K562 (cell line): ENCODE measurements at regions not wholly inside any gene's neighbourhood (a gene's known extent, or its start where the extent isn't known, plus 50 kb on each side); places are given as distances from the start of the nearest gene placed in this dataset.

Experiments
- CTCF ChIP-seq, 3 experiments: IDR thresholded peaks in 2 of 3; conservative IDR thresholded peaks in 1 of 3; 2 replicates each; pipeline ENCODE4 v1.5.1; 2011 to 2012; ENCODE audit warnings: low read length in 3 of 3, mild to moderate bottlenecking in 3 of 3, control low read depth in 2 of 3, improper control_type of control experiment in 1 of 3, inconsistent platforms in 1 of 3, low read depth in 1 of 3, mixed read lengths in 1 of 3, moderate library complexity in 1 of 3; ENCODE audit not compliant: insufficient read depth in 2 of 3
- HDGF ChIP-seq: fragments of 450-650 bp; IDR thresholded peaks from 2 replicates; pipeline ENCODE4 v1.6.1; 2016
- MAFK ChIP-seq: IDR thresholded peaks from 2 replicates; pipeline ENCODE4 v1.6.1; 2011; ENCODE audit warnings: low read length, improper control_type of control experiment
- ZNF79 ChIP-seq: fragments of 250-450 bp; sonication (Bioruptor Pico); IDR thresholded peaks from 2 replicates; pipeline ENCODE4 v1.4.0; 2020; ENCODE audit warnings: low read depth, mild to moderate bottlenecking, moderate library complexity

GRCh38 chr5:74336297-74336696, 304.2 kb downstream of the ENC1 start:
- no peak for TF ChIP-seq ZNF79 (CRISPR knock-in tag)
- TF ChIP-seq HDGF, result no peak
- TF ChIP-seq MAFK, result no peak
- 0 out of 6 replicates have a peak, but pooled peaks of 2 of the 3 experiments have one; percentile 2 to 21 for TF ChIP-seq CTCF (IDR thresholded peaks at IDR 0.05 in 2 of 3, conservative IDR thresholded peaks at IDR 0.05 in 1 of 3; ENCODE audit: insufficient read depth in 2 of 3, low read depth in 1 of 3, low read length in 3 of 3)
